NCI-H2196 (cell line): ENCODE measurements at regions not wholly inside any gene's neighbourhood (a gene's known extent, or its start where the extent isn't known, plus 50 kb on each side); places are given as distances from the start of the nearest gene placed in this dataset.
A peak's percentile ranks its signal among the peaks of the same experiment; 100 is the strongest.

Experiments
- DNase-seq: peaks from one replicate; lab custom pipeline; 2025; ENCODE audit not compliant: unreplicated experiment; lab: John Stamatoyannopoulos, UW

GRCh38 chr2:122480501-122481243, 725.2 kb downstream of the TSN start:
- DNase-seq, result no peak

GRCh38 chr2:122481244-122481622, 725.8 kb downstream of the TSN start:
- no peak for DNase-seq

GRCh38 chr2:122481717-122482116, 726.3 kb downstream of the TSN start:
- no peak for DNase-seq

GRCh38 chr2:122486086-122486485, 730.6 kb downstream of the TSN start:
- DNase-seq, result no peak

- no peak for DNase-seq
Observed at GRCh38 chr2:122486705-122487415, 731.4 kb downstream of the TSN start.

- peak; percentile 9 for DNase-seq
Observed at GRCh38 chr2:122491011-122491410, 735.6 kb downstream of the TSN start.

- no peak for DNase-seq
Observed at GRCh38 chr2:122500316-122501105, 745.1 kb downstream of the TSN start.

- DNase-seq, result no peak
Observed at GRCh38 chr2:122506620-122507019, 751.2 kb downstream of the TSN start.

GRCh38 chr2:122507261-122507660, 751.8 kb downstream of the TSN start:
- no peak for DNase-seq

- DNase-seq, result no peak
Observed at GRCh38 chr2:122512091-122512490, 756.6 kb downstream of the TSN start.

- peak; percentile 50 for DNase-seq
Observed at GRCh38 chr2:122514451-122514996, 759.1 kb downstream of the TSN start.

GRCh38 chr2:122515731-122516290, 760.4 kb downstream of the TSN start:
- DNase-seq, result no peak

- DNase-seq, result no peak
Observed at GRCh38 chr2:122516775-122517174, 761.3 kb downstream of the TSN start.

- DNase-seq, result no peak
Observed at GRCh38 chr2:122519366-122519765, 763.9 kb downstream of the TSN start.

GRCh38 chr2:122519821-122520611, 764.6 kb downstream of the TSN start:
- no peak for DNase-seq

GRCh38 chr2:122523143-122523542, 767.7 kb downstream of the TSN start:
- no peak for DNase-seq

- DNase-seq, result no peak
Observed at GRCh38 chr2:122523981-122524380, 768.5 kb downstream of the TSN start.

- no peak for DNase-seq
Observed at GRCh38 chr2:122525336-122525735, 769.9 kb downstream of the TSN start.

GRCh38 chr2:122528061-122528460, 772.6 kb downstream of the TSN start:
- no peak for DNase-seq

- no peak for DNase-seq
Observed at GRCh38 chr2:122528958-122529705, 773.7 kb downstream of the TSN start.
